Hypothalamus (tissue), 51 donors: ENCODE measurements at regions not wholly inside any gene's neighbourhood (a gene's known extent, or its start where the extent isn't known, plus 50 kb on each side); places are given as distances from the start of the nearest gene placed in this dataset.

Experiments used
- DNase-seq, 51 donors: peaks; one replicate each; lab custom pipeline; 2025; lab: John Stamatoyannopoulos, UW

DNA sequence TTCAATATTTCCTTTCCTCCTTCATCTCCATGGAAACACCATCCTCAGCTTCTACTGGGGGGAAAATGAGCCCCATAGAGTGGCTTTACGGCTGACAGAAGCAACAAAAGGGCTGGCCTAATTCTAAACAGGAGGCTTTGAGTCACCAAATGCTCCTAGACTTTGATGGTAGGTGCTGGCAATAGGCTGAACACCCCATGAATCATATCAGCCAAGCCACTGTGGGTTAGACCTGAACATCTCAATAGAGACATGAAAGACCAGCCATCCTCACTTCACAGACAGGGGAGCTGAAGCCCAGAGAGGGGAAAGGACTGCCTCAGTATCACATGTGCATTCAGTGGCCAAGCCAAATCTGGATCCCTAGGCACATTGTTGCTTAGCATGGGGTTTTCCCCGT is 107.6 kb downstream of the AMER1 start:
- DNase-seq, result no peak

DNA sequence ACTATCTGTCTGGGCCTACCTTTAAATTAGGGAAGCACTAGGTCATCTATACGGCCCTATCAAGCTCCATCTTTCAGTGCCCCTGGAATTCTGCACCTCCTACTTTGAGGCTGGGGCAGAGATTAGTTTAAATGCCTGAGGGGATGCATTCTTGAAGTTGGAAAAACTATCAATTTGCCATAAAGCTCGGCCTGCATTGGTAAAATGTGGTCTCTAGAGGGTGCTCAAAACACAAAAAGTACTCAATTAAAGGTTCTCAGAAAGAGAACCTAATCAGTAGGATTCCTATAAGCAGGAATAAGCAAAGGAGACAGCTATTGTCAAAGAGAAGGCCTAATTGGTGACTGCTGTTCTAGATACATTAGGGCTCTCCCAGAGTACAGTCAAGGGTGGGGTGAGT is 111.7 kb downstream of the AMER1 start:
- peak in 3 of 51 donors; percentile 0 to 1 (median 0) for DNase-seq
